Loucy (cell line): ENCODE measurements at regions not wholly inside any gene's neighbourhood (a gene's known extent, or its start where the extent isn't known, plus 50 kb on each side); places are given as distances from the start of the nearest gene placed in this dataset.

ENCODE experiments used
- CTCF ChIP-seq: fragments of 200-600 bp; sonication (generic); conservative IDR thresholded peaks from 2 replicates; pipeline ENCODE4 v1.5.1; 2014; ENCODE audit warnings: mild to moderate bottlenecking, antibody characterized with exemption, low read length
- EZH2phosphoT487 ChIP-seq: fragments of 200-600 bp; IDR thresholded peaks from 2 replicates; pipeline ENCODE4 v1.6.1; 2018; ENCODE audit warnings: antibody characterized with exemption, mild to moderate bottlenecking, moderate library complexity, borderline replicate concordance

- TF ChIP-seq CTCF (no peak), EZH2phosphoT487 (no peak)
Measured at GRCh38 chr11:90343673-90344072, 120.8 kb upstream of the CHORDC1 start.
